ENCODE measurements at regions not wholly inside any gene's neighbourhood (a gene's known extent, or its start where the extent isn't known, plus 50 kb on each side); places are given as distances from the start of the nearest gene placed in this dataset.

DNA sequence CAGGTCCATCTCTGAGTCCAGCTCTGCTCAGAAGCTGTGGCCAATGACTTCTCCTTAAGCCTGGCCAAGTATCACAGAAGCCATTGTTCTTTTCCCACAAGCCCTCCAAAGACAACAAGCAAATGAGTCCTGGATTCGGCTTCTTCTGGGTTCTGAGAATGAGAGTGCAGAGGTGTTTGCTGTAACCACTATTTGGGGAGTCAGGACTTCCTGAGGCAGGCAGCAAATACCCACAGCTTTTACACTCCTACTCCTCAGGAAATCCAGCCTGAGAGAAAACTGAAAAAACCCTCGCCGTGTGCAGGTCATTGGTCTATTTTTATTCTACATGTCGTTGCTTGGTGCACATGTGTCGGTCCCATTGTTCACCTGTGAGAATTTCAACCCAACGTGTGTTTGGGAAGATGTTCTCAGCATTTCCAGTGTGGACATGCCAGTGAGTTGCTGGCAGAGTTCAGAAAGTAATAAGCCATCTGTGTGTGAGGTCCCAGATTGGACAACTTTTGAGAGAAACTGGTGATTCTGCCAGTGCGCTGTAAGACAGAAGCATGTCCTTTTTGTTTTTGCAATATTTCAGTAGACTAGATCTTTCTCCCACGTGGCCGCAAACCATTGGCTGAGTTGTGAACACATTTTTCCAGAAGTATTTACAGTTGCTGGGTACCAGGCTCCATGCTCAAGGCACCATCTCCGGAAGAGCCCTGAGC lies 121.6 kb upstream of the LYZL2 start:
- POLR2A ChIA-PET (ENCODE audit: low non-redundant PET) = no interaction called here
- CTCF ChIA-PET = no interaction called here
- TF ChIP-seq, protein P1, sequence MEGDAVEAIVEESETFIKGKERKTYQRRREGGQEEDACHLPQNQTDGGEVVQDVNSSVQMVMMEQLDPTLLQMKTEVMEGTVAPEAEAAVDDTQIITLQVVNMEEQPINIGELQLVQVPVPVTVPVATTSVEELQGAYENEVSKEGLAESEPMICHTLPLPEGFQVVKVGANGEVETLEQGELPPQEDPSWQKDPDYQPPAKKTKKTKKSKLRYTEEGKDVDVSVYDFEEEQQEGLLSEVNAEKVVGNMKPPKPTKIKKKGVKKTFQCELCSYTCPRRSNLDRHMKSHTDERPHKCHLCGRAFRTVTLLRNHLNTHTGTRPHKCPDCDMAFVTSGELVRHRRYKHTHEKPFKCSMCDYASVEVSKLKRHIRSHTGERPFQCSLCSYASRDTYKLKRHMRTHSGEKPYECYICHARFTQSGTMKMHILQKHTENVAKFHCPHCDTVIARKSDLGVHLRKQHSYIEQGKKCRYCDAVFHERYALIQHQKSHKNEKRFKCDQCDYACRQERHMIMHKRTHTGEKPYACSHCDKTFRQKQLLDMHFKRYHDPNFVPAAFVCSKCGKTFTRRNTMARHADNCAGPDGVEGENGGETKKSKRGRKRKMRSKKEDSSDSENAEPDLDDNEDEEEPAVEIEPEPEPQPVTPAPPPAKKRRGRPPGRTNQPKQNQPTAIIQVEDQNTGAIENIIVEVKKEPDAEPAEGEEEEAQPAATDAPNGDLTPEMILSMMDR (conservative IDR thresholded peaks at IDR 0.05; ENCODE audit: low read depth) = no peak
- H3K27ac ChIP-seq = no peak overlapping the region
- DNase-seq (ENCODE audit: low spot score) = no peak

DNA sequence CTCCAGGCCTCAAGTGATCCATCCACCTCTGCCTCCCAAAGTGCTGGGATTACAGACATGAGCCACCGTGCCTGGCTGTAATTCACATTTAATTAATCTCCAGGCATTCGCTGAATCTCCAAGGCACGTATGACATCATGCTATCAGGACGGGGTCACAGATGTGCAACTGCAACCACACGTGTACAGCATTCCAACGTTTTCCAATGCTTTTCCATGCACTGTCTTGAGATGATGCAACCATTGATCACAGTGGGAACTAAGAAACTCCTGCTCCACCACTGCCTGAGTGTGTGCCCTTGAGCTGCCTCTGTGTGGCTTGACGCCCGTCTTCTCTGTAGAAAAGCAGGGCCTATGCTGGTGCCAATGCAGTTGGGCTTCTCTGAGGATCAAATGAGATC lies 119.8 kb upstream of the LYZL2 start:
- TF ChIP-seq, protein P1 (conservative IDR thresholded peaks at IDR 0.05; ENCODE audit: low read depth) = no peak
- ChIA-PET POLR2A (ENCODE audit: low non-redundant PET) (no interaction called here), CTCF (no interaction called here)
- H3K27ac ChIP-seq = no peak overlapping the region
- no peak for DNase-seq (ENCODE audit: low spot score)

DNA sequence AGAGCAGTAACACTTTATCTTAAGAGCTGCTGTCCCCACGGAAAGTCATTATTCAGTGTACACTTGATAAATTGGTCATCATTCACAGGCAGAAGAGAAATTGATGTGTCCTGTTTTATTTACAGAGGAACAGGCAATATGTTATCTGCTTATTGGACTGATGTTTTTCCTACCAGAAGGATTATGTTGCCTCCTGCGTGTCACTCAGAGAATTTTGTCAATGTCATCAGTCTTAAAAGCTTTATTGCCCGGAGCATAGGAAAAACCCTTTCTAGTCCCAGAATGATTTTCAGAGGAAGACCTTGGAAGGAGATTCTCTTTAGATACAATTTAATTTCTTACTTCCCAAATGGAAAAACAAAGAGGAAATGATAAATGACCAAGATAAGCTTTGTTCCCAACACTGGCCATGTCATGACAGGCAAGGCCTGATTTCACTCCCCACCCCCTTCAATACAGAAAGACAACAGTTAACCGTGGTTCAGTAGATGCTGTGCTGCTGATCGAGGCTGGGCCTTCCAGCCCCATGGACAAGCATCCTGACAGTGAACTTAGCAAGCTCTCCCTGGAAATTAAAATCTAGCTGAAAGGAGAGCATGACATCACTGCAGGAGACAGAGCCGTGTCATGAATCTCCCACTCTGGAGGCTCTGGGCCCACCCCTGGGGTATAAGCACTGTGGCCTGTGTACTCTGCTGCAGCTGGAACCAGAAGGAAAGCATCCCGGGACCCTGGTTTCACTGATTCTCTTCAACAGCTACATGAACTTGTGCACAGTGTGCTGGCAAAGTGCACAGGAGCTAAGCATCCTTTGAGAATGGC lies 118.8 kb upstream of the LYZL2 start:
- ChIA-PET CTCF (interaction anchor here (0.6 kb wide), 1 partner anchor 557 kb away, joined by 3 read pairs; no protein-coding TSS in a partner anchor), POLR2A (ENCODE audit: low non-redundant PET) (no interaction called here)
- no peak for DNase-seq (ENCODE audit: low spot score)
- no peak overlapping the region for H3K27ac ChIP-seq
- TF ChIP-seq, protein P1 (conservative IDR thresholded peaks at IDR 0.05; ENCODE audit: low read depth) = no peak

DNA sequence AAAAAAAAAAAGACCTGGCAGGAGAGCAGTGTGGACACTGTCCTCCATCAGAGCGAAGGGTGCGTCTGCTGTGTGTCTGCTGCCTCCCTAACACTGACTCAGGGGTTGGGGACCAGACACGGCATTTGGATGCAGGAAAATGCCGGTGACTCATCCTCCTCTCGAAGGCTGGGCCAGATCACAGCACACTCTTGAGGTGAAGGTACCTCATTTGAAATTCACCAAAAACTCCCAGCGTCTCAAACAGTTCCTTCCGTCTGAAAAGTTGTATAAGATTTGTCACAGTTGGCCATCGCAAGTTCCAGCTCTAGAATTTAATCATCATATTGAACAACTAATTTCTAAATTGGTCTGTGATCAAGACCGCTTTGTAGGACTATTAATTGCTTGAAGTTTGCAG lies 118.1 kb upstream of the LYZL2 start:
- no peak for DNase-seq (ENCODE audit: low spot score)
- ChIA-PET CTCF (no interaction called here), POLR2A (ENCODE audit: low non-redundant PET) (no interaction called here)
- TF ChIP-seq, protein P1 (conservative IDR thresholded peaks at IDR 0.05; ENCODE audit: low read depth) = no peak
- H3K27ac ChIP-seq = no peak overlapping the region

DNA sequence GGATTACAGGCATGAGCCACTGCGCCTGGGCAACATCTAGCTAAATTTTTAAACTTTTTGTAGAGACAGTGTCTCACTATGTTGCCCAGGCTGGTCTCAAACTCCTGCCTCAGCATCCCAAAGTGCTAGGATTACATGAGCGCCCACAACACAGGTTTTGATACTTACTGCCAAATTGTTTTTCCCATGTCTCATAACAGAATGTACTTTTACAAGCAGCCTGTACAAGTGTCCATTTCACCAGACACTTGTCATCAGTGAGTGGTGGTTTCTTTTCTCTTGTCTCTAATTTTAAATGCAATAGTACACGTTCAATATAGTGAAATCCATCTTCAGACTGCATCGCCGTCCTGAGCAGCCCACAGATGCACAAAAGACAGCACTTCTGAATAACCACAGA lies 116.4 kb upstream of the LYZL2 start:
- no peak for DNase-seq (ENCODE audit: low spot score)
- no peak overlapping the region for H3K27ac ChIP-seq
- ChIA-PET POLR2A (ENCODE audit: low non-redundant PET) (no interaction called here), CTCF (no interaction called here)
- TF ChIP-seq, protein P1 (conservative IDR thresholded peaks at IDR 0.05; ENCODE audit: low read depth) = no peak

DNA sequence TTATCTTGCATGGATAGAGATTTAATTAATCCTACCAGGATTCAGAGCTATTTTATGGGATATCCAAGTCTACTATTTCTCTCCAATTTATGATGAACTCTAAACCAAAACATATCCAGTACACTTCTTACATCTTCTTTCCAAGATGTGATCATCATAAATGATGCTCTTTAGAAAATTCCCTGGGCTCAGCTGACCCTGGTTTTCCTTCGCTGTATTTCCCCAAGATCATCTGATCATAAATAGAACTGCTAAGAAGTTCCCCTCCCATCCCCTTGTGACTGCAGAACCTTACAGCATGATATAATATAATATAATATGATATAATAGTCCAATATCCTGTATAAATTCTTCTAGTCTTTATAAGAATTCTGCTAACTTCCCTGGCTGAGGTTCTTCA lies 114.6 kb upstream of the LYZL2 start:
- no peak for DNase-seq (ENCODE audit: low spot score)
- ChIA-PET CTCF (no interaction called here), POLR2A (ENCODE audit: low non-redundant PET) (no interaction called here)
- H3K27ac ChIP-seq = no peak overlapping the region
- TF ChIP-seq, protein P1 (conservative IDR thresholded peaks at IDR 0.05; ENCODE audit: low read depth) = no peak

Data from RWPE1 (cell line).